IMR-90 (cell line): ENCODE measurements at regions not wholly inside any gene's neighbourhood (a gene's known extent, or its start where the extent isn't known, plus 50 kb on each side); places are given as distances from the start of the nearest gene placed in this dataset.

Experiments used
- ATAC-seq: fragments of 200-7000 bp; cut with Tn5 transposase; 2 replicates; pipeline ENCODE4 v1.9.1; 2020; ENCODE audit warnings: low read depth, mild to moderate bottlenecking, moderate library complexity
- BruUV-seq: library from RNA; stranded (reverse); fragments of 400-500 nt; replicated peaks from 2 replicates; lab custom pipeline; 2021; lab: Mats Ljungman, UMichigan
- CTCF ChIA-PET: fragments of 300-600 bp; formaldehyde crosslinking; extraction: SDS; loops from one replicate; lab custom pipeline; 2021; ENCODE audit warnings: antibody characterized with exemption; lab: Yijun Ruan, JAX
- POLR2A ChIA-PET: fragments of 300-600 bp; sonication (Branson Sonifier 250); formaldehyde crosslinking; loops from one replicate; lab custom pipeline; 2022; ENCODE audit warnings: antibody characterized with exemption; ENCODE audit not compliant: unreplicated experiment; lab: Charles Lee
- DNase-seq: peaks from one replicate; pipeline ENCODE4 v3.0.0; 2013
- H2AFZ ChIP-seq: replicated peaks from 2 replicates; pipeline ENCODE3; 2013; ENCODE audit warnings: low read length, mild to moderate bottlenecking; ENCODE audit not compliant: poor library complexity
- H2AK5ac ChIP-seq: 2 replicates; pipeline ENCODE4 v1.6.1; 2013; ENCODE audit warnings: low read depth, low read length, inconsistent platforms
- H2AK9ac ChIP-seq: replicated peaks from 2 replicates; pipeline ENCODE3; 2013; ENCODE audit warnings: mild to moderate bottlenecking, low read depth, low read length, moderate library complexity; ENCODE audit not compliant: poor library complexity
- H2BK120ac ChIP-seq: 2 replicates; pipeline ENCODE4 v1.6.1; 2013; ENCODE audit warnings: low read depth, low read length, inconsistent platforms
- H2BK15ac ChIP-seq: 3 replicates; pipeline ENCODE4 v1.6.1; 2013; ENCODE audit warnings: low read depth, low read length, inconsistent platforms
- H2BK20ac ChIP-seq: 2 replicates; pipeline ENCODE4 v1.6.1; 2013; ENCODE audit warnings: low read depth, mild to moderate bottlenecking, inconsistent platforms, low read length, moderate library complexity
- H2BK5ac ChIP-seq: 2 replicates; pipeline ENCODE4 v1.6.1; 2013; ENCODE audit warnings: mild to moderate bottlenecking, low read depth, low read length, inconsistent platforms; ENCODE audit not compliant: poor library complexity, severe bottlenecking
- H3K14ac ChIP-seq: replicated peaks from 2 replicates; pipeline ENCODE4 v1.6.1; 2013; ENCODE audit warnings: low read depth, low read length, inconsistent platforms
- H3K18ac ChIP-seq: 2 replicates; pipeline ENCODE4 v1.6.1; 2013; ENCODE audit warnings: low read depth, low read length, control low read depth
- H3K23ac ChIP-seq: 2 replicates; pipeline ENCODE4 v1.6.1; 2013; ENCODE audit warnings: low read depth, low read length, inconsistent platforms
- H3K27ac ChIP-seq: 2 replicates; pipeline ENCODE4 v1.5.1; 2013; ENCODE audit warnings: mild to moderate bottlenecking, control low read depth, low read length; ENCODE audit not compliant: insufficient read depth
- H3K27me3 ChIP-seq: 2 replicates; pipeline ENCODE4 v1.6.1; 2013; ENCODE audit warnings: low read length; ENCODE audit not compliant: control insufficient read depth, insufficient read depth
- H3K36me3 ChIP-seq: 2 replicates; pipeline ENCODE4 v1.6.1; 2013; ENCODE audit warnings: low read length, mixed read lengths; ENCODE audit not compliant: control insufficient read depth, insufficient read depth
- H3K4ac ChIP-seq: 2 replicates; pipeline ENCODE4 v1.6.1; 2013; ENCODE audit warnings: low read depth, low read length, inconsistent platforms
- H3K4me1 ChIP-seq: 2 replicates; pipeline ENCODE4 v1.6.1; 2013; ENCODE audit warnings: low read length, mixed read lengths; ENCODE audit not compliant: control insufficient read depth, insufficient read depth
- H3K4me2 ChIP-seq: 2 replicates; pipeline ENCODE4 v1.6.1; 2013; ENCODE audit warnings: low read depth, mild to moderate bottlenecking, control low read depth, low read length, moderate library complexity
- H3K4me3 ChIP-seq: 2 replicates; pipeline ENCODE4 v1.5.1; 2013; ENCODE audit warnings: low read depth, mild to moderate bottlenecking, control low read depth, low read length, moderate library complexity; ENCODE audit not compliant: insufficient read depth
- H3K56ac ChIP-seq: 2 replicates; pipeline ENCODE4 v1.6.1; 2013; ENCODE audit warnings: low read length, inconsistent platforms; ENCODE audit not compliant: insufficient read depth; ENCODE audit errors: extremely low read depth
- H3K79me1 ChIP-seq, 2 experiments: 2 replicates each; pipeline ENCODE4 v1.6.1; 2013; ENCODE audit warnings: low read length in 2 of 2, inconsistent platforms in 1 of 2, low read depth in 1 of 2
- H3K9ac ChIP-seq: 2 replicates; pipeline ENCODE4 v1.6.1; 2013; ENCODE audit warnings: low read depth, low read length, control low read depth
- H3K9me1 ChIP-seq: 2 replicates; pipeline ENCODE4 v1.6.1; 2013; ENCODE audit warnings: low read length, inconsistent platforms; ENCODE audit not compliant: insufficient read depth
- H3K9me3 ChIP-seq: 2 replicates; pipeline ENCODE4 v1.6.1; 2013; ENCODE audit warnings: low read length; ENCODE audit not compliant: control insufficient read depth, insufficient read depth
- H4K20me1 ChIP-seq: 2 replicates; pipeline ENCODE4 v1.6.1; 2013; ENCODE audit warnings: low read length, inconsistent platforms; ENCODE audit not compliant: insufficient read depth
- H4K5ac ChIP-seq: 2 replicates; pipeline ENCODE4 v1.6.1; 2013; ENCODE audit warnings: mild to moderate bottlenecking, low read depth, low read length, control low read depth
- H4K8ac ChIP-seq, 2 experiments: 2 replicates each; pipeline ENCODE4 v1.6.1; 2013; ENCODE audit warnings: low read depth in 2 of 2, low read length in 2 of 2, control low read depth in 1 of 2, inconsistent platforms in 1 of 2
- H4K91ac ChIP-seq: 2 replicates; pipeline ENCODE4 v1.6.1; 2013; ENCODE audit warnings: low read depth, low read length, inconsistent platforms; ENCODE audit not compliant: insufficient read depth
- ELK1 ChIP-seq: fragments of 150-350 bp; IDR thresholded peaks from 2 replicates; pipeline ENCODE4 v1.6.1; 2016; ENCODE audit warnings: low read depth, mild to moderate bottlenecking, low read length, moderate library complexity, borderline replicate concordance
- MXI1 ChIP-seq: IDR thresholded peaks from 2 replicates; pipeline ENCODE4 v1.6.1; 2012; ENCODE audit warnings: low read depth, mild to moderate bottlenecking, low read length, moderate library complexity, borderline replicate concordance
- RAD21 ChIP-seq: IDR thresholded peaks from 2 replicates; pipeline ENCODE4 v1.6.1; 2012; ENCODE audit warnings: low read length, improper control_type of control experiment
- RCOR1 ChIP-seq: IDR thresholded peaks from 2 replicates; pipeline ENCODE4 v1.6.1; 2012; ENCODE audit warnings: mild to moderate bottlenecking, low read length, improper control_type of control experiment; ENCODE audit not compliant: insufficient replicate concordance
- USF2 ChIP-seq: fragments of 150-350 bp; IDR thresholded peaks from 2 replicates; pipeline ENCODE4 v1.6.1; 2017; ENCODE audit warnings: mild to moderate bottlenecking, antibody characterized with exemption, low read length, low read depth
- WGBS, 2 experiments: methylation state at CpG; one replicate each; pipeline versions ENCODE4 v1.1.5 to v1.1.7; 2013; ENCODE audit warnings: missing lambda C conversion rate in 2 of 2; ENCODE audit not compliant: insufficient read length in 1 of 2; ENCODE audit errors: extremely low coverage in 2 of 2; 5-methylcytosine and 5-hydroxymethylcytosine counted together
- dilution Hi-C: fragments of 300-500 bp; cut with HindIII; formaldehyde crosslinking; loops from one replicate; pipeline ENCODE4 v1.14.3; 2018; ENCODE audit warnings: low sequenced_read_pairs; ENCODE audit not compliant: unreplicated experiment
- in situ Hi-C: fragments of 300-500 bp; cut with MboI; formaldehyde crosslinking; loops from 3 replicates; pipeline ENCODE4 v1.14.3; 2019; ENCODE audit warnings: low sequenced_read_pairs, inconsistent platforms, mixed read lengths
- intact Hi-C: fragments of 100-400 bp; cut with micrococcal nuclease; formaldehyde crosslinking; loops from 2 replicates; pipeline ENCODE4 v1.10.0; 2022

- H2AK5ac ChIP-seq, result no peak overlapping the region
- in situ Hi-C loops (no loop called here), intact Hi-C loops (no loop called here), dilution Hi-C loops (no loop called here)
- H3K27ac ChIP-seq, result no peak overlapping the region
- no peak overlapping the region for H4K5ac ChIP-seq
- no peak overlapping the region for H3K9ac ChIP-seq
- POLR2A ChIA-PET, result no interaction called here
- no TSS peak for BruUV-seq
- no peaks in the 10 kb centered on the region for H3K36me3 ChIP-seq
- DNase-seq, result no peak
- H3K18ac ChIP-seq, result no peak overlapping the region
- no peak overlapping the region for H3K4me2 ChIP-seq
- peaks cover 9% of the 10 kb centered on the region for H3K27me3 ChIP-seq
- no peak overlapping the region for H3K4ac ChIP-seq
- WGBS, 2 experiments, result no CpG with 5 or more reads among the region's 2 CpGs
- no peaks in the 10 kb centered on the region for H4K20me1 ChIP-seq
- H2AK9ac ChIP-seq, result no peak overlapping the region
- H3K79me1 ChIP-seq, result no peaks in the 10 kb centered on the region
- no peak overlapping the region for H2BK5ac ChIP-seq
- CTCF ChIA-PET, result no interaction called here
- no peak overlapping the region for H4K91ac ChIP-seq
- no peak for ATAC-seq
- H2BK20ac ChIP-seq, result no peak overlapping the region
- TF ChIP-seq USF2 (no peak), MXI1 (no peak), RAD21 (no peak), ELK1 (no peak), RCOR1 (no peak)
- H2AFZ ChIP-seq, result no peak overlapping the region
- no peak overlapping the region for H4K8ac ChIP-seq
- no peak overlapping the region for H2BK120ac ChIP-seq
- no peak overlapping the region for H3K4me3 ChIP-seq
- H3K56ac ChIP-seq, result no peak overlapping the region
- no peaks in the 10 kb centered on the region for H3K4me1 ChIP-seq
- no peaks in the 10 kb centered on the region for H3K9me3 ChIP-seq
- H3K9me1 ChIP-seq, result no peaks in the 10 kb centered on the region
- no peak overlapping the region for H3K14ac ChIP-seq
- no peak overlapping the region for H3K23ac ChIP-seq
- H2BK15ac ChIP-seq, result no peak overlapping the region
Measured at GRCh38 chr17:62150471-62150870, 85.4 kb upstream of the MED13 start.
